Smooth muscle cell (in vitro differentiated cells): ENCODE measurements at regions not wholly inside any gene's neighbourhood (a gene's known extent, or its start where the extent isn't known, plus 50 kb on each side); places are given as distances from the start of the nearest gene placed in this dataset.

Experiments used
- DNase-seq: peaks from one replicate; lab custom pipeline; 2025; ENCODE audit not compliant: unreplicated experiment; lab: John Stamatoyannopoulos, UW
- H2AFZ ChIP-seq: fragments of 200-600 bp; sonication (generic); 2 replicates; pipeline ENCODE4 v1.6.0; 2016; ENCODE audit warnings: antibody characterized with exemption, low read depth, mild to moderate bottlenecking
- H3F3A ChIP-seq: fragments of 200-600 bp; sonication (generic); 2 replicates; pipeline ENCODE4 v1.6.0; 2017; ENCODE audit warnings: antibody characterized with exemption, low read depth
- H3K27ac ChIP-seq: fragments of 200-600 bp; sonication (generic); 2 replicates; pipeline ENCODE4 v1.5.1; 2016; ENCODE audit warnings: low read depth, mild to moderate bottlenecking
- H3K27me3 ChIP-seq: fragments of 200-600 bp; sonication (generic); 2 replicates; pipeline ENCODE4 v1.6.1; 2016; ENCODE audit warnings: low read depth, mild to moderate bottlenecking
- H3K36me3 ChIP-seq: fragments of 200-600 bp; sonication (generic); 2 replicates; pipeline ENCODE4 v1.5.1; 2016; ENCODE audit warnings: low read depth
- H3K4me1 ChIP-seq: fragments of 200-600 bp; sonication (generic); 2 replicates; pipeline ENCODE4 v1.5.1; 2016; ENCODE audit warnings: low read depth
- H3K4me2 ChIP-seq: fragments of 200-600 bp; sonication (generic); 2 replicates; pipeline ENCODE4 v1.6.0; 2016; ENCODE audit warnings: mild to moderate bottlenecking
- H3K4me3 ChIP-seq: fragments of 200-600 bp; sonication (generic); 2 replicates; pipeline ENCODE4 v1.5.1; 2016; ENCODE audit warnings: mild to moderate bottlenecking
- H3K79me2 ChIP-seq: fragments of 200-600 bp; sonication (generic); 2 replicates; pipeline ENCODE4 v1.6.0; 2016; ENCODE audit warnings: low read depth, mild to moderate bottlenecking
- H3K9ac ChIP-seq: fragments of 200-600 bp; sonication (generic); 2 replicates; pipeline ENCODE4 v1.6.0; 2016; ENCODE audit warnings: low read depth
- H3K9me3 ChIP-seq: fragments of 200-600 bp; sonication (generic); replicated peaks from 2 replicates; pipeline ENCODE4 v1.5.1; 2016; ENCODE audit warnings: low read depth
- H4K20me1 ChIP-seq: fragments of 200-600 bp; sonication (generic); 2 replicates; pipeline ENCODE4 v1.6.0; 2016; ENCODE audit warnings: low read depth
- CTCF ChIP-seq: fragments of 200-600 bp; sonication (generic); IDR thresholded peaks from 2 replicates; pipeline ENCODE4 v1.5.1; 2017; ENCODE audit warnings: borderline replicate concordance, mild to moderate bottlenecking, antibody characterized with exemption; ENCODE audit not compliant: insufficient read depth, poor library complexity, severe bottlenecking
- WGBS: methylation state at CpG from one replicate; pipeline ENCODE4 v1.1.7; 2016; ENCODE audit warnings: low lambda C conversion rate; 5-methylcytosine and 5-hydroxymethylcytosine counted together

- TF ChIP-seq CTCF: no peak
- no peaks in the 10 kb centered on the region for H4K20me1 ChIP-seq
- no peak overlapping the region for H3K4me2 ChIP-seq
- no peak overlapping the region for H2AFZ ChIP-seq
- no peak overlapping the region for H3K9ac ChIP-seq
- H3K27ac ChIP-seq: no peak overlapping the region
- no peaks in the 10 kb centered on the region for H3K27me3 ChIP-seq
- H3K79me2 ChIP-seq: no peaks in the 10 kb centered on the region
- 77% methylated on average over 1 of the region's 2 CpGs for WGBS
- no peaks in the 10 kb centered on the region for H3K9me3 ChIP-seq
- no peaks in the 10 kb centered on the region for H3K4me1 ChIP-seq
- H3K36me3 ChIP-seq: no peaks in the 10 kb centered on the region
- no peak overlapping the region for H3K4me3 ChIP-seq
- DNase-seq: no peak
- H3F3A ChIP-seq: no peaks in the 10 kb centered on the region
Observed at GRCh38 chr7:131210618-131211017, 117.1 kb upstream of the MKLN1 start.

GRCh38 chr7:131211500-131211899 lies 116.2 kb upstream of the MKLN1 start:
- Histone ChIP-seq H2AFZ (no peak overlapping the region), H3K4me2 (no peak overlapping the region), H3K27ac (no peak overlapping the region), H3K9me3 (no peaks in the 10 kb centered on the region), H3K4me3 (no peak overlapping the region), H3K36me3 (no peaks in the 10 kb centered on the region), H3K4me1 (no peaks in the 10 kb centered on the region), H3K27me3 (no peaks in the 10 kb centered on the region), H4K20me1 (no peaks in the 10 kb centered on the region), H3K79me2 (no peaks in the 10 kb centered on the region), H3F3A (no peaks in the 10 kb centered on the region), H3K9ac (no peak overlapping the region)
- WGBS: 100% methylated on average over 1 of the region's 1 CpG
- no peak for DNase-seq
- no peak for TF ChIP-seq CTCF

- H3K27ac ChIP-seq: no peak overlapping the region
- no peak for TF ChIP-seq CTCF
- no peak for DNase-seq
Observed at GRCh38 chr7:131212114-131212513, 115.6 kb upstream of the MKLN1 start.

GRCh38 chr7:131218727-131219128 lies 108.9 kb upstream of the MKLN1 start:
- H3K4me3 ChIP-seq: no peak overlapping the region
- H3K9ac ChIP-seq: no peak overlapping the region
- H3F3A ChIP-seq: no peaks in the 10 kb centered on the region
- no peaks in the 10 kb centered on the region for H3K27me3 ChIP-seq
- no peaks in the 10 kb centered on the region for H3K79me2 ChIP-seq
- TF ChIP-seq CTCF: no peak
- no peak overlapping the region for H2AFZ ChIP-seq
- peaks cover 3% of the 10 kb centered on the region for H3K4me1 ChIP-seq
- no peak overlapping the region for H3K27ac ChIP-seq
- H4K20me1 ChIP-seq: no peaks in the 10 kb centered on the region
- H3K4me2 ChIP-seq: no peak overlapping the region
- DNase-seq: no peak
- no peaks in the 10 kb centered on the region for H3K9me3 ChIP-seq
- no peaks in the 10 kb centered on the region for H3K36me3 ChIP-seq
- 55% methylated on average over 3 of the region's 3 CpGs for WGBS

More at GRCh38 chr7:131212114-131212513, 115.6 kb upstream of the MKLN1 start:
- Histone ChIP-seq H4K20me1 (no peaks in the 10 kb centered on the region), H3K9ac (no peak overlapping the region), H3K4me2 (no peak overlapping the region), H3K4me1 (no peaks in the 10 kb centered on the region), H2AFZ (no peak overlapping the region), H3K79me2 (no peaks in the 10 kb centered on the region), H3K4me3 (no peak overlapping the region), H3K36me3 (no peaks in the 10 kb centered on the region), H3F3A (no peaks in the 10 kb centered on the region), H3K27me3 (no peaks in the 10 kb centered on the region), H3K9me3 (no peaks in the 10 kb centered on the region)
